OCI-LY1 (cell line): ENCODE measurements at regions not wholly inside any gene's neighbourhood (a gene's known extent, or its start where the extent isn't known, plus 50 kb on each side); places are given as distances from the start of the nearest gene placed in this dataset.

ENCODE experiments used
- CTCF ChIP-seq: fragments of 200-600 bp; sonication (generic), shearing (Covaris generic); IDR thresholded peaks from 2 replicates; pipeline ENCODE4 v1.5.1; 2017; ENCODE audit warnings: mild to moderate bottlenecking, antibody characterized with exemption, low read length, moderate library complexity, mixed read lengths
- EZH2 ChIP-seq: fragments of 200-600 bp; sonication (generic), shearing (Covaris generic); IDR thresholded peaks from 2 replicates; pipeline ENCODE4 v1.8.0; 2017; ENCODE audit warnings: borderline replicate concordance, mixed run types, mild to moderate bottlenecking, antibody characterized with exemption, low read length, moderate library complexity, mixed read lengths

GRCh38 chr2:8270699-8271098 lies 411.2 kb upstream of the ID2 start:
- TF ChIP-seq CTCF = no peak
- no peak for TF ChIP-seq EZH2
